PC-9 (cell line): ENCODE measurements at regions not wholly inside any gene's neighbourhood (a gene's known extent, or its start where the extent isn't known, plus 50 kb on each side); places are given as distances from the start of the nearest gene placed in this dataset.

Source experiments
- EZH2 ChIP-seq: fragments of 200-600 bp; sonication (generic); IDR thresholded peaks from 2 replicates; pipeline ENCODE4 v1.8.0; 2017; ENCODE audit warnings: antibody characterized with exemption, low read depth
- TF ChIP-seq, protein P1 (sequence below): fragments of 200-600 bp; sonication (generic); conservative IDR thresholded peaks from 2 replicates; pipeline ENCODE4 v1.6.1; 2017; ENCODE audit warnings: mixed run types, antibody characterized with exemption, mild to moderate bottlenecking, moderate library complexity

DNA sequence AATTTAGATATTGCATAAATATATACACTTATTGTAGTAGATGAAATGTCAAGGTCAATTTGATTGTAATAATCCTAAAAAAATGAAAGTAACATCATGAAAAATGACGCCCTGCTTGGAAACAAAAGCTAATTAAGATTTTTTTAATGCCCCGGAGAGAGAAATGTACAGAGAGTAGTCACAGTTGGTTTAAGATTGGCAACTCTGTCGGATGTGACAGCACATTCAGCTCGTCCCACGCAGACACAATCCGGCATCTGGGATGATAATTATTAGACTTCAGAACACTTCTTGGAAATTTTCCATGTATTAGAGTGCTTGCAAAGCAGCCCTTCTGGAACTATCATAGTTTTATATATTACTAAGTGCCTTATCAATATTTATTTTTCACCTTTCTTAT lies 478.0 kb downstream of the PDHA2 start:
- TF ChIP-seq, protein P1, sequence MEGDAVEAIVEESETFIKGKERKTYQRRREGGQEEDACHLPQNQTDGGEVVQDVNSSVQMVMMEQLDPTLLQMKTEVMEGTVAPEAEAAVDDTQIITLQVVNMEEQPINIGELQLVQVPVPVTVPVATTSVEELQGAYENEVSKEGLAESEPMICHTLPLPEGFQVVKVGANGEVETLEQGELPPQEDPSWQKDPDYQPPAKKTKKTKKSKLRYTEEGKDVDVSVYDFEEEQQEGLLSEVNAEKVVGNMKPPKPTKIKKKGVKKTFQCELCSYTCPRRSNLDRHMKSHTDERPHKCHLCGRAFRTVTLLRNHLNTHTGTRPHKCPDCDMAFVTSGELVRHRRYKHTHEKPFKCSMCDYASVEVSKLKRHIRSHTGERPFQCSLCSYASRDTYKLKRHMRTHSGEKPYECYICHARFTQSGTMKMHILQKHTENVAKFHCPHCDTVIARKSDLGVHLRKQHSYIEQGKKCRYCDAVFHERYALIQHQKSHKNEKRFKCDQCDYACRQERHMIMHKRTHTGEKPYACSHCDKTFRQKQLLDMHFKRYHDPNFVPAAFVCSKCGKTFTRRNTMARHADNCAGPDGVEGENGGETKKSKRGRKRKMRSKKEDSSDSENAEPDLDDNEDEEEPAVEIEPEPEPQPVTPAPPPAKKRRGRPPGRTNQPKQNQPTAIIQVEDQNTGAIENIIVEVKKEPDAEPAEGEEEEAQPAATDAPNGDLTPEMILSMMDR, result no peak
- TF ChIP-seq EZH2, result no peak
